ENCODE measurements at regions not wholly inside any gene's neighbourhood (a gene's known extent, or its start where the extent isn't known, plus 50 kb on each side); places are given as distances from the start of the nearest gene placed in this dataset.
A peak's percentile ranks its signal among the peaks of the same experiment; 100 is the strongest.

DNA sequence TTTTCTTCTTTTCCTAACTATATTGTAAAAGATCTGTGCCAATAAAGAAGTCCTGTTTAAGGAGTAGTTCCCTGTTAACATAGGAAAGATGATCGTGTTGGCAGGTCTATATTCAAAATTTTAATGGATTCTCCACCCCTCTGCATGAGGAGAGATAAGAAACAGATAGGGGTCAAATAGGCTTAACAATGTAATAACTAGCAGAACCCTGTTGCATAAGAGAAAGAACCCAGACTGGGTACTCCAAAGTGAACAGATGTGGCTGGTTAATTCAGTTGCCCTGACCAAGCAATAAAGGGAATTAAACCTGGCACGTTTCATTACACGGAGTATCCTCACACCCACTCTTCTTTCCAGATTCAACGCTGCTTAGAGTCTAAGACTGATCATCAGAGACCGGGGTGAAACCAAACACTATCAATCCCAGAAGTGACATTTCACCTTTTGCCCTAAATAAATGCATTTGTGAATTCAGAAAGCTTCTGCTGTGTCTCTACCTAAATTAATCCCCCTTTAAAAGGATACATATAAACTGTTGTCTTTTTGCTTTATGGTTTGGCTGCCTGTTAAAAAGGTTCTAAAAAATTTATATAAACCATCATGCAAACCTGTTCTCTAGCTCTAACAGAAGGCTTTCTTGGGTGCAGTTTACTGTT, 1276.9 kb upstream of the WWC1 start:
- peaks cover 3 to 4% of the 10 kb centered on the region in 2 donors for H3K9me3 Mint-ChIP-seq
- no peak for DNase-seq
- H3K27me3 Mint-ChIP-seq = no peaks in the 10 kb centered on the region
- H3K4me3 Mint-ChIP-seq = no peak overlapping the region
- H3K36me3 Mint-ChIP-seq = no peaks in the 10 kb centered on the region
- no peak for ATAC-seq (replicated peaks)
- no peak overlapping the region for H3K27ac Mint-ChIP-seq
- H3K4me1 Mint-ChIP-seq = no peaks in the 10 kb centered on the region

DNA sequence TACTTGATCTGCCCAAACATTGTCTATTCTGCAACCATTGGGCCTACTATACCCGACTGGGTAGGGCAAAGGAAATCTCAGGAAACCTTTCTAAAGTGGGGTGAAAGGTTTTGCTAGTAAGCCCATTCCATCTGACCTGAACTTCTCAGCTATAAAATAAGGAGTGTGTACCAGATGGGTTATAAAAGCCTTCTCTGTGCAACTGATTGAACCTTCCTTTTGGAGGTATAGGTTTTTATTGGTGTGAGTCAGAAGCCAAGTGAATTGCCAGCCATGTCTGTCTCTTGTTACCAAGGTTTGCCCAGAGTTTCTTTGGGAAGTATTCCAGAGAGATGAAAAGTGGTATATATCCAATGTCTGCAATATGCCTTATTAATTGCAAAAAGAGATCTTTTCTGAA, 1271.0 kb upstream of the WWC1 start:
- no peak overlapping the region for H3K4me3 Mint-ChIP-seq
- no peak for ATAC-seq (replicated peaks)
- H3K27me3 Mint-ChIP-seq = no peaks in the 10 kb centered on the region
- H3K36me3 Mint-ChIP-seq = no peaks in the 10 kb centered on the region
- DNase-seq = no peak
- no peak overlapping the region for H3K27ac Mint-ChIP-seq
- H3K4me1 Mint-ChIP-seq = no peaks in the 10 kb centered on the region
- H3K9me3 Mint-ChIP-seq = peaks cover 0 to 3% of the 10 kb centered on the region in 2 donors

DNA sequence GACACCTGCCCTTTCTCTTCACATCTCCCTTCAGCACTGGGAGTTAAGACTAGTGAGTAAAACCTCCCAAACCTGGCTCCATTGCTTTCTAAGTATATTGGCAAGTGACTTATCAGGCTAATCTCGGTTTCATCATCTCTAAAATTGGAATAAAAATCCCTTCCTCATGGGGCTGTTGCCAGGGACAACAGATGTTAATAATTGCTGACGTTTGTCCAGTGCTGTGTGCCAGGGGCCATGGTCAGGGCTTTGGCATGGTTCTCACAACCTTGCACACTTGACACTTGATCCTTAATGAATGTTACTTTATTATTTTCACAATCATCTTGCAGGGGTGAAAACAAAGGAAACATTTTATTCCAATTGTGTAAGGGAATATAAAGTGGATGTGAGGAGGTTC, 1262.0 kb upstream of the WWC1 start:
- no peak overlapping the region for H3K4me3 Mint-ChIP-seq
- H3K9me3 Mint-ChIP-seq = no peaks in the 10 kb centered on the region
- no peaks in the 10 kb centered on the region for H3K4me1 Mint-ChIP-seq
- no peaks in the 10 kb centered on the region for H3K27me3 Mint-ChIP-seq
- no peaks in the 10 kb centered on the region for H3K36me3 Mint-ChIP-seq
- ATAC-seq (replicated peaks) (no peak), DNase-seq (no peak)
- H3K27ac Mint-ChIP-seq = no peak overlapping the region

DNA sequence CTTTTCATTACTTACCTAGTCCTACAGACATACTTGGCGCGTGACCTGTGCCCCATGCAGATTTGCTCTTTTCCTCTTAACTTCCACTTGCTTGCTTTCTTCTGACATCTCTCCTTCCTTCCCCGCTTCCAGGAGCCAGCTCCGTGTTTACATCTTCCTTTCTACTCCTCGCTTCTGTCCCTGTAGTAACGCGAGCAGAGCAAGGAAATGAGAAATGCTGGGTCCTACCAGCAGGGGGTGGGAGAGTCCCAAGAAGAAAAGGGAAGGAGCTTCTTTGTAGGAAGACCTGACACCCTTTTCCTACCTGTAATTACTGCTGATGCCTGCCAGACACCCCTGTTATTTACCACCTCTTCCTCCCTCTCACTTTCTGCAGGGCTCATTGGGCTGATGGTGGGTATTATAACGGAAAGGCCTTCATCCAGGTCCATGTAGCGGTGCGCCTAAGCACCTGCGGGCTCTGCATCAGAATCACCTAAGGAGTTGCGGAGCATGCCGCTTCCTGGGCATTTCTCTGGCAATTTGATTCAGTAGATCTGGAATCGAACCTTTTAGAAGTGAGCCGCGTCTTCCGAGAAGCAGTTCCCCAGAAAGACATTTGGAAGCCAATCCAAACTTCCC, 1260.8 kb upstream of the WWC1 start:
- H3K4me3 Mint-ChIP-seq = no peak overlapping the region
- no peaks in the 10 kb centered on the region for H3K36me3 Mint-ChIP-seq
- DNase-seq = no peak

GRCh38 chr5:167036585-167036984, 1254.9 kb upstream of the WWC1 start:
- H3K9me3 Mint-ChIP-seq = no peaks in the 10 kb centered on the region
- H3K27ac Mint-ChIP-seq = no peak overlapping the region
- H3K27me3 Mint-ChIP-seq = no peaks in the 10 kb centered on the region
- ATAC-seq (replicated peaks) (no peak), DNase-seq (no peak)
- H3K4me1 Mint-ChIP-seq = no peaks in the 10 kb centered on the region
- no peaks in the 10 kb centered on the region for H3K36me3 Mint-ChIP-seq
- H3K4me3 Mint-ChIP-seq = no peak overlapping the region

More for the DNA sequence above, 1260.8 kb upstream of the WWC1 start:
- Mint-ChIP-seq H3K27ac (no peak overlapping the region), H3K9me3 (no peaks in the 10 kb centered on the region), H3K27me3 (no peaks in the 10 kb centered on the region), H3K4me1 (no peaks in the 10 kb centered on the region)
- ATAC-seq (replicated peaks) = no peak

DNA sequence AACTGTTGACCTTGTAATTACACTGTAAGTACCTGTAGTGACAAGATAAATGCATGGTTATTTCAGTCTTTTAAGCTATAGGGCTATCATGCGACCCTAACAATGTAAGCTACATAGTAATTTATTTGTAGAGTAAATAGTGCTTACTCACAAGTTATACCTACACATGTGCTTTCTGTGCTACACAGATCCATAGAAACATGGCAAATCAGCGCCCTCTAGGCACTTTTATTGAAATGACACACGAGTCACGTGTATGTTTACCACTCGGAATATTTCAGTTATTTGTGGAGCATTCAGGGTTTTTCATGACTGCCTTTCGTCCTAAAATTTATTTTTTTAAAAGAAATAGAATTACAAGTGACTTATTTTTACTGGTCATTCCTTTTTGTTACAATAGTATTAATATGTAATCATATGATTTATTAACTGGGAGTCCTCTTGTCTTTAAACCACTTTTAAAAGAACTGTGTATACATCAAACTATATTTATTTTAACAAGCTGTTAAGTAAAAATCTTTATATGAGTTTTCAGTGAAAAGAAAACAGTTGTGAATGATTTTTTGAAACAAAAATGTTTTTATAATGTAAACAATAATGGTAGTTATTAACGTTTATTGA, 1242.3 kb upstream of the WWC1 start:
- Mint-ChIP-seq H3K4me1 (no peaks in the 10 kb centered on the region), H3K27me3 (no peaks in the 10 kb centered on the region), H3K9me3 (peaks cover 0 to 1% of the 10 kb centered on the region in 2 donors), H3K36me3 (no peaks in the 10 kb centered on the region), H3K27ac (no peak overlapping the region), H3K4me3 (no peak overlapping the region)
- DNase-seq = no peak
- ATAC-seq (replicated peaks) = peak in 1 of 2 donors; percentile 46

- Mint-ChIP-seq H3K4me1 (no peaks in the 10 kb centered on the region), H3K27me3 (no peaks in the 10 kb centered on the region)
- ATAC-seq (replicated peaks) = no peak
Observed at GRCh38 chr5:167049771-167050567, 1241.5 kb upstream of the WWC1 start.

GRCh38 chr5:167050568-167051401, 1240.7 kb upstream of the WWC1 start:
- H3K9me3 Mint-ChIP-seq = peaks cover 0 to 1% of the 10 kb centered on the region in 2 donors
- H3K36me3 Mint-ChIP-seq = no peaks in the 10 kb centered on the region
- no peaks in the 10 kb centered on the region for H3K4me1 Mint-ChIP-seq
- H3K27me3 Mint-ChIP-seq = no peaks in the 10 kb centered on the region
- DNase-seq (no peak), ATAC-seq (replicated peaks) (no peak)
- no peak overlapping the region for H3K27ac Mint-ChIP-seq
- H3K4me3 Mint-ChIP-seq = no peak overlapping the region

More at GRCh38 chr5:167049771-167050567, 1241.5 kb upstream of the WWC1 start:
- Mint-ChIP-seq H3K4me3 (no peak overlapping the region), H3K9me3 (peaks cover 0 to 1% of the 10 kb centered on the region in 2 donors), H3K27ac (no peak overlapping the region), H3K36me3 (no peaks in the 10 kb centered on the region)
- no peak for DNase-seq

GRCh38 chr5:167051402-167051768, 1240.1 kb upstream of the WWC1 start:
- ATAC-seq (replicated peaks) (no peak), DNase-seq (no peak)
- H3K27ac Mint-ChIP-seq = no peak overlapping the region
- H3K4me1 Mint-ChIP-seq = no peaks in the 10 kb centered on the region
- H3K36me3 Mint-ChIP-seq = no peaks in the 10 kb centered on the region
- H3K27me3 Mint-ChIP-seq = no peaks in the 10 kb centered on the region
- peaks cover 0 to 1% of the 10 kb centered on the region in 2 donors for H3K9me3 Mint-ChIP-seq
- no peak overlapping the region for H3K4me3 Mint-ChIP-seq

DNA sequence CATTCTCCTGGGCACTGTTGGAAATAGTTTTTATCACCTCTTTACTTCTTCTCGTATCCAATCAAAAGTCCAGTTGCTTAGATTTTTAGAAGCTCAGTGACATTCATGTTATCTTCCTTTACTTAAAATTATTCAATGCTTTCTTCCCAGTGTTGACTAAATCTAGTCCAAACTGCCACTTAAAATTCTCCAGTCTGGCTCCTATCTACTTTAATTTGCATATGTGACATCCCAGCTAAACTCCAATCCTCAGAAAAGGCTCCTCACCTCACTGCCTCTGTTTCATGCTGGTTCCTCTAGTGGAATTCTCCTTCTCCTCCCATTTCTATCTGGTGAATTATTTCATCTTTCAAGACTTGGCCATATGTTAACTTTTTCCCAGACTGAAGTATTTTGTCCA, 1238.7 kb upstream of the WWC1 start:
- no peak overlapping the region for H3K27ac Mint-ChIP-seq
- no peaks in the 10 kb centered on the region for H3K36me3 Mint-ChIP-seq

GRCh38 chr5:167057665-167058064, 1233.8 kb upstream of the WWC1 start:
- Mint-ChIP-seq H3K36me3 (no peaks in the 10 kb centered on the region), H3K9me3 (peaks cover 0 to 1% of the 10 kb centered on the region in 2 donors), H3K4me3 (no peak overlapping the region), H3K27ac (no peak overlapping the region), H3K4me1 (no peaks in the 10 kb centered on the region), H3K27me3 (no peaks in the 10 kb centered on the region)
- ATAC-seq (replicated peaks) (no peak), DNase-seq (no peak)

More for the DNA sequence above, 1238.7 kb upstream of the WWC1 start:
- no peak overlapping the region for H3K4me3 Mint-ChIP-seq
- ATAC-seq (replicated peaks) = no peak
- H3K27me3 Mint-ChIP-seq = no peaks in the 10 kb centered on the region
- no peak for DNase-seq
- no peaks in the 10 kb centered on the region for H3K4me1 Mint-ChIP-seq
- peaks cover 0 to 1% of the 10 kb centered on the region in 2 donors for H3K9me3 Mint-ChIP-seq

DNA sequence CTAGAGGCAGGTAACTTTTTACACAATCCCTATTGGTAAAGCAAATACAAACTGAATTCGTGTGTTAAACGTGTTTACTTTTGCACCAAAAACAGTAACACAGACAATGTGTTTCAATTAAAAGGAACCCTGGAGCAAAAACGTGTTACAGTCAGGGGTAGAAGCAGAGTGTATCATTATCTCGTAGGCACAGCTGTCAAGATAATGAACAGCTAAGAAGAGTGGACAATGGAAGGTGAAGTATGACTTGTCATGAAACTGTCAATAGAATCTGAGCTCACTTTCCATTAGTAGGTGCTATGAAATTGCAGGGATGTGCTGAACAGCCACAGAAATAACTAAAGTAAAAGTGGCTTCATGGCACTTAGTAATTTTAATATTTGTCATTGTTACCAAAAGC, 1229.8 kb upstream of the WWC1 start:
- Mint-ChIP-seq H3K27ac (no peak overlapping the region), H3K4me3 (no peak overlapping the region), H3K27me3 (no peaks in the 10 kb centered on the region), H3K4me1 (no peaks in the 10 kb centered on the region), H3K36me3 (no peaks in the 10 kb centered on the region), H3K9me3 (no peaks in the 10 kb centered on the region)
- DNase-seq = no peak
- ATAC-seq (replicated peaks) = no peak

DNA sequence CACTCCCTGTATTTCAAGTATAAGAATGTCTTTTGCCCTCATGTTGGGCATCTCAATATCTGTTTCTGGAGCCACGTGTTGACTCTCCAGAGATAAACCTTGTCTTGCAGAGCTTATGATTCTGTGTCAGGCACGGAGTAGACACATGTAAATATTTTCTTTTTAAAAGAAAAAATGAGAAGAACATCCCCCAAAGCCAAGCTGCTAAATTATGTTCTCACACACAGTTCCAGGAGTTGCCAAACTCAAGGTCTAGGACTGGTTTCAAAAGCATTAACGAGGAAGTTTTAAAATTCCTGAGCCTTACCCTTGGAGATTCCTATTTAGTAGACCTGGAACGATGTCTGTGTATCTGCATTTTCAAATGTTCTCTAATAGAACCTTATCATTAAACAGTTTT, 1228.3 kb upstream of the WWC1 start:
- Mint-ChIP-seq H3K4me1 (no peaks in the 10 kb centered on the region), H3K27ac (no peak overlapping the region), H3K36me3 (no peaks in the 10 kb centered on the region), H3K27me3 (no peaks in the 10 kb centered on the region), H3K4me3 (no peak overlapping the region), H3K9me3 (no peaks in the 10 kb centered on the region)
- DNase-seq (no peak), ATAC-seq (replicated peaks) (no peak)

DNA sequence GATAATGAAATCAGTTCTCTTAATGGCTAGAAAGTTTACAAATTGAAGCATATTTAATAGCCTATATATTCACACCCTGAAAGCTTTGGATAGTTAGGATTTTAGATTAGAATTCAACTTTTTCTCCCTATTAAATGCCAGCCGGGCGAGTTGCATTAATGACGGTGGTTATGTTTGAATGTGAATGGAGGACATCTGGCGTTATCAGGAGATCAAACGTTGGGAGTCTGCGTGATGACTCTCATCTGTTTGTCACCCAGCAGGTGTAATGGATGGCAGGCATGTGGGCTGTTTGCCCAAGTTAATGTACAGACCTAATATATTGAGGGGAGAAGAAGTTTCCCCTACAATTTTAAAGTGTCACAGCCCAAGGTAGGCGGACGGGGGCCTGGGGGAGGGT, 1227.7 kb upstream of the WWC1 start:
- H3K36me3 Mint-ChIP-seq = no peaks in the 10 kb centered on the region
- DNase-seq (no peak), ATAC-seq (replicated peaks) (no peak)
- H3K4me1 Mint-ChIP-seq = no peaks in the 10 kb centered on the region
- no peaks in the 10 kb centered on the region for H3K9me3 Mint-ChIP-seq
- no peaks in the 10 kb centered on the region for H3K27me3 Mint-ChIP-seq
- H3K27ac Mint-ChIP-seq = no peak overlapping the region
- H3K4me3 Mint-ChIP-seq = no peak overlapping the region

Measured in stimulated activated naive B cell treated with anti-CD40 and anti-IgM and Interleukin-4, amounts not matched to agents 10 μg/mL and 1 μg/mL and 100 μg/mL, for 72 hours (primary cell).